Epidermal melanocyte (primary cell): ENCODE measurements at regions not wholly inside any gene's neighbourhood (a gene's known extent, or its start where the extent isn't known, plus 50 kb on each side); places are given as distances from the start of the nearest gene placed in this dataset.

Experiments used
- DNase-seq: peaks from one replicate; pipeline ENCODE4 v3.0.0; 2011; ENCODE audit warnings: low spot score; ENCODE audit not compliant: insufficient read length

DNA sequence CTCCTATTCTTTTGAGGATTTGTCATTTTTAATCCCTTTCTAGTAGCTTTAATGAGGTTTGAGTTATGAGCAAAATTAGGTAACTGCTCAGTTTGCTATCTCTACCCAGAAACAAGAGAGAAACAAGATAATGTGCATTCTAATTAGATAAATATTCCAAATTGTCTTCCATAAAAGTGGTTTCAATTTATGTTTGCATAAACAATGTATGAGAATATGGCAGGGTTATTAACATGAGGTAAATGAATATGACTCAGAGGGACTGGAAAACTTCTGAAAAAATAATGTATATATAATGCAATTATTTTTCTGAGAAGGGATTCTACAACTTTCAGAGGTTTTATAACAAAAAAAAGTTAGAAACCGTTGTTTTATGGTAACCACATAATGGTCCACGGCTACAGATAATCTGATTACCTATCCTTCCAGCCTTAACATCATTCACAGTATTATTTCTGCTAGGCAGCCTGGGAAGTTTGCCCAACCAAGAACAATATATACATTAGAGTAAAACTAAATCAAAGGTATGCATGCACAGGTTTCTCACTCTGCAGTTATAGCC is 101.2 kb downstream of the CRPPA start:
- no peak for DNase-seq

DNA sequence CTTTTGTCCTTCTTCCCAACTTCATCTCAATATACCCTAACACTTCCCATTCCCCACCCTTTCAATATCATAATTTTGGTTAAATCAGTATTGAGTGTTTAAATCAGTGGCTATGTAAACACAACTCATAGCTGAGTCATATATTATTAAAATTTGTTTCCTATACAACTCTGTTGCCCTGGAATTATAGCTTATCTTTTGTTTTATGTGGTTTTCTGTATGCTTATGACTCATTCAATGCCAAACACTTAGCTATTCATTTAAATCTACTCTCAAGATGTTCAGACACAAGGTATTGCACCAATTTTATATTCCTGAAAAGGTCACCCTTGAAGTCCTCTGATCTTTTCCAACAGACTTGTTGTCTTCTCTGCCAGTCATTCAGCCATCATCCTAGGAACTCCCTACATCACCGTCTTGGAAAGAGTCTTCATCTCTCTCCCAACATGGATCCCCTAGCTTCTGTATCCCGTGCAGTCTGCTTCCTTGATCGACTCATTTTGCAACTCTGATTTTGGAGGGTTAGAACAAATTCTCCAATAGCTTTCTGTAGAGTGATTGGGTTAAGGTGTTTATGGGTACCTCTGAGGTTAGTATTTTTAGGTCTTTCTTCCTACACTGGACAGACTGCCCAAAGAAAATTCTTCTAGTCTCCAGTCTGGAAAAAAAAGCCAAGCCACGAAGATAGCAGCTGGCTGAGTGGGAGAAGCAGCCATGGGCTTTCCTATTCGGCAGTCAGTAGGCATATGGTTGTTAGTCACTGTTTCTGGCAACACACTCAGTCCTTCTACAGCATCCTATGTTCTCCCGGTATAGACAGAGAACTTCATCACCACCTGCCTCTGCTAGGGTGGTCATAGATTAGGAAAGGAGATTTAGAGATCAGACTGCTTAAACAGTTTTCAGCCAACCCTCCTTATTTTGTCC is 102.1 kb downstream of the CRPPA start:
- DNase-seq, result no peak

DNA sequence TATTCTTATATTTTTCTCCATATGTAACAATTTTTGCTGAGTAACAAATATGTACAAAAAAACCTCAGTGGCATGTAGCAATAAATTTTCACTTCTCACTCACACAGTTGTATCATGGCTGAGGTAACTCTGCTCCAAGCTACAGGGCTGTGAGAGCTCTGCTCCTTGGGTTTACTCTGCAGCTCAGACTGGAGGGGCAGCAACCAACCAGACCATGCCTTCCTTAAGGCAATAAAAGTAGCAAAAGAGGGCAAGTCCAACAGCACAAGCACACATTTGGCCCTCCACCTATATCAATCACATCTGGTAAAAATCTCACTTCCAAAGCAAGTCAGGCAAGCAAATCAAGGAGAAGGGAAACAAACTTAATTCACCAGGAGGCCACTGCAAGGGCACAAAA is 102.9 kb downstream of the CRPPA start:
- no peak for DNase-seq

DNA sequence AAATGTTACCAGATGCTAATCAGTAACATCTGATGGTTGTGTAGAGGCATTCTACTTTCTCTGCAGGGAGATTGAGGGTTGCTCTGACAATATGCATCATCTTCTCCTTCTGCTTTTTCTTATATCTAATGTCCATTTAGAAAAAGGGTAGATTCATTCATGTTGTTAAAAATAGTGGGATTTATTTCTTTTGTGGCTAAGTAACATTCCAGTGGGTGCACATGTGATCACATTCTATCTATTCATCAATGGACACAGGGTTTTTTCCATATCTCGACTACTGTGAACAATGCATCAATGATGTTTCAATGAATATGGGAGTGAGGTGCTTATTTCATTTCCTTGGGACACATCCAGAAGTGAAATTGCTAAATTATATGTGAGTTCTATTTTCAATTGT is 103.9 kb downstream of the CRPPA start:
- peak; percentile 43 for DNase-seq

DNA sequence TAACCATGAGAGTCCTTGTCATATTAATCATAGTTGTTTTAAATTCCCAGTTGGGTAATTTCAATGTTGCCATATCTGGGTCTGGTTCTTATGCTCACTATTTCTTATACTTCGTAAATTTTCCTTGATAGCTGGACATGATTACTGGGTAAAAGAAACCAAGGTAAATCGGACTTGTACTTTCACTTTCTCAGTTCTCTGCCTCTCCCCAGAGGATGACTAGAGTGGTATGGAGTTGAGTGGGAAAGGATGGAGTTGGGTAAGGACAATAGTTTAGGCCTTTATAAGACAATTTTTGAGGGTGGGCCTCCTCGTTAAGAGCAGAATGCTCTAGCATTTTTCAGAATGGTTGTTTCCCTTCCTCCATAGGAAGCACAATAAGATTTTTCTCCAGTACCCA is 106.1 kb downstream of the CRPPA start:
- no peak for DNase-seq

DNA sequence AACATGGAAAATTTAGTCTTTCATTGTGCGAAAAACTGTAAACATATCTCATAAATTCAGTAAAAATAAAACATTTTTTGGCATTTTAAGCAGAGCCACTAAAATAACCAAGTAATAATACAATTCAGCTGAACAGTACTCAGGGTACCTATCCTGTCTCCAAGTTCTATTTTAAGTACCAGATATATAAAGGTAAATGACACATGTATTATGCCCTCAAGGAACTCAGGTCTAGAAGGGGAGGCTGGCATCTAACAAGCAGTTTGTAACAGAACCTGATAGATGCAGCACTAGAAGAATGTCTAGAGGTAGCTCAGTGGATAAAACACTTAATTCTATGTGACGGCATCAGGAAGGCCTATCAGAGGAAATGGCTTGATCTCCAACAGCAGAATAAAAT is 112.2 kb downstream of the CRPPA start:
- DNase-seq, result no peak

DNA sequence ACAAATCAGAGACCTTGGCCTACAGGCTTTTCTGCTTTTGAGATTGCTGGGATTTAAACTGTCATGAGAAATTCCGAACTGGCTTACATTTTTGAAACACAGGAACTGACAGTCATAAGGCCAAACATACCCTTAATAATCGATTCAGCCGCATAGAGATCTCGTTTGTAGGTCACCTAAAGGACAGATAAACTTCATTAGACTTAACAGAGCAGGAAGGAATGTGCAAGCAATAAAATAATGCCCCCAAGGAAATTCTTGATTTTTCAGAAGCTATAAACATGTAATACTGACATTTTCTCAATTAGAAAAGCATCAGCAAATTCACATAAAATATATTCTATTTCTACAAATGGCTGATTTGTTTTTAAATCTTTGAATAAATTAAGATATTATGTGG is 120.0 kb downstream of the CRPPA start:
- DNase-seq, result no peak

DNA sequence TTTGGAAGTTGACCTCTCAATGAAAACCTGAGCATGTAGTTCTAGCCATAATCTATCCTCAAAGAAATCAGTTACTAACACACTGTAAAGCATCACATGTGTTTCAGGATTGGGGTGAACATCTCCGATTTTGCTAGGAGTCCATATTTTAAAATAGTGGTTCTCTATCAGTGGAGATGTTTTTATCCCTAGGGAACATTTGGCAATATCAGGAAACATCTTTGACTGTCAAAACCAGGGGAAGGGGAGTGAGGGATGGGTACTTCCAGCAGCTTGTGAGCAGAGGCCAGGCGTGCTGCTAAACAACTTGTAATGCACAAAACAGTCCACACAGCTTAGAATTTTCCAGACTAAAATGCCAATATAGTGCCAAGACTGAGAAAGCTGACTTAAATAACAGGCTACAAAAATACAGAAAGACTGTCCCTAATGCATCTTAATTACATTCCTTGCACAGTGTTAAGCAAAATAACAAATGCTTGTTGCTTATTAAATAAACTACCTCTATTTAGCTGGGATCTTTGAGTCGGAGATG is 120.9 kb downstream of the CRPPA start:
- no peak for DNase-seq

DNA sequence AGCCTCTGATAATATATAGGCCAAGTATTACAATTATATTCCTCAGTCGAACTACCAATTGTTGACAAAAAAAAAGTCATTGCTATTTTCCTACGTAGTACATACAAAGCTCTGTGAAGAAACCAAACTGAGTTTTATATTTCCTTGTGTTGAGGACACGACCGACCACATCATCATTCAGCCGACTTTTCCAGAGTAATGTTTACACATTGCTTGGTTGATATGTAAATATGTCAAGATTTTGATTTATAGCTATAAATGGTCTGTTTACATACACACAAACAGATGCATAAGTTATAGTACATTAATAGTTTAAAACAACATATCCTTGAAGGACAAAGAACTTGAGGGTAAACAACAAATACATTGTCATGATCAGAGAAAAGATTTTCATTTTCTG is 121.5 kb downstream of the CRPPA start:
- no peak for DNase-seq

DNA sequence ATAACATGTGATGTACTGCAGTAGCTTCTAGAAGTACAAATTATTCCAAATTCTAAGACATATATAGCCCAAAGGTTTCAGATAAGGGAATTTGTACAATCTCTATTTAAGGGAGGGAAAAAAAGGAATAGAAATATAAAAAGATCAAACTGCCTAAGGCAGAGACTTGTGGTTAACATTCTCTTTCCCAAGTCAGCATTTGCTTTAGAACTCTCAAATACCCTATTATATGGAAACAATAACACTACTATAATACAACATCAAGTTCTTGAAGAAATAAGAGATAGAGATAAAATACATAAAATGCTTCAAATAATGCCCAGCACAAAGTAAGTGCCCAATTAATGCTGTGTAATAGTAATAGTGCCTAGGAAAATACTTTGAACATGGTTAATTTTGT is 123.1 kb downstream of the CRPPA start:
- peak; percentile 62 for DNase-seq

DNA sequence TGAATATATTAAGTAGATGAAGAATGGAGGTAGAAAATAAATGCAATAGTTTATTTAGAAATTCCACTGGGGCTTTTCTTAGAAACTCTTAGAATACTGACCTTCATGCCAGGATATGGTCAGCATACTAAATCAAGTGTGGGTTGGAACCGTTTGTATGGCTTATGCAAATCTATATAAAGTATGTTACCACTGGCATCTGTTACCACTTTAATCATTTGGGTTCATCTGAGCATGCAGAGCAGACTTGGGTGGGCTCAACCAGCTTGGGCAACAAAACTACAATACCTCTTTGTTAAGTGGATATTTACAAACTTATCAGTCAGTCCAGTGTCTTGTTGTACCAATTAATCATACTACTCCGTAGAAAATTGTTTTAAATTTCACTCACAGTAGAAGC is 125.8 kb downstream of the CRPPA start:
- no peak for DNase-seq

DNA sequence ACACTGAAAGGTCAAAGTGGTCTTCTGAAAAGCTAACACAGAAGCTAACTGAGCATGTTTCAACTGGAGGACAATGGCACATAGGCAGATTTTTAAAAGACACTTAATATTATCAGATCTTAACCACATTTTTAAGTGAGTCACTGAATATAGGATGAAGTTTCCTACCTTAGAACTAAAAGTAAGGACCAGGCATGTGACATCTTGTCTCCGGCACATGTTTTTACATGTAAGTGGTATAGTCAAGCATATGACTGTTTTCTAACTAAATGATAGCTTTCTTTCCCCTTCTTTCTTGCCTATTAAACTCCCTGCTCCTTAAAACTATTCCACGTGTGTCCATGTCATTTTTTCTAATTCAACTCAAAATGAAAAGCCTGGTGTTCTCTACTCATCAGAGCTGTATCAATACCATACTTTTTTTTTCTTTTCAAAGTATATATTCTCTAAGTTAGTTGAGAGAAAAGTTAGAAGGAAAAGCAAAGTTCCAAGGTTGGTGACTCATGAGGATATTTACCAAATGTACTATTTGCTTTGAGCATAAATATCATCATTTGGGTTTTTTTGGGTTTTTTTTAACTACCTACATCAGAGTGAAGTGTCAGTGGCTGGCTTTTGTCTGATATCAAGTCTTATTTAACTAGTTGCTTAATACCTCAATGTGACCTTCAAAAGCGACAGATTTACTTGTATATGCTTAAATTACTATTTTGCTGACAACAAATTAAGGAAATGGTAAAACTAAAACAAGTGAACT is 127.5 kb downstream of the CRPPA start:
- no peak for DNase-seq

DNA sequence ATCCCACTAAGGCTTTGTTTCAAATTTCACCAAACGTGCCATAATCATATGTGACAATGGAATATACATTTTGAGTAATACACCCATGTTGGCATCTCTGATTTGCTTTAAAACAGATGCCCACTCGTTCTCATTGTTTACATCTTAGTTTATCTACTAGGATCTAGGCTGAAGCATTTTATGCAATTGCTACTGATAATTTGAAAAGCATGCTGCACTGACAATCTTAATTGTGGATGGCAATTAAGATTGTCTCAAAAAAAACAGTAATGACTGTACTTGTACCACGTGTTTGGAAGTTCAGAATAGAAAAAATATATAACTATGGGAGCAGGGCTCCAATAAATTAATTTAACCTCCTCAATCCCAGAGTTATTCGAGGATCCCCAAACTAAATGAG is 136.8 kb downstream of the CRPPA start:
- DNase-seq, result no peak

DNA sequence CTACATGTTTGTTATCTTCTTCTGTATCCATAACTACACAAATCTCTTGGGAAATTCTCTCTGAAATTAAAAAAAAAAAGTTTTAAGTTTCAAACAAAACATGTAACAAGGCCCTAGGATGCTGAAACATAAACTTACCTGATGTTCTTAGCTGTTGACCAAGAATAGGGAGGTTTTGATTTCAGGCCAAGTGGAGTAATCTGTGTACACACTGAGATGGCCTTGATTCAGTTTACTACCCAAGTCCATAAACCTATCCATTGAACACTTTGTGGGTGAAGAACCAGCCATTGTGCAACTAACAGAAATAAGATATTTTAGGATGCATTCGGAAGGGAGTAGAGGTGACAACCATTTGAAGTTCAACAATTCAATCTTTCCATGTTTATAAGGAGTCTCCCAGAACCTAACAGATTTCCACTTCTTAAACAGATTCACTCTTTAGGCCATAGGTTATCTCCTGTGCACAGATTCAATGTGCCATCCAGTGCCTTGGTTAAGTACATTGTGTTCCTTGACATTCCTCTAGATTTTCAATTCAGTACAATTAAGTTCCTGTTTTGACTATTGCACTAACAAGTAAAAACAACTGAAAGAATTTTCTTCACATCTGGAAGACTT is 143.1 kb downstream of the CRPPA start:
- no peak for DNase-seq

DNA sequence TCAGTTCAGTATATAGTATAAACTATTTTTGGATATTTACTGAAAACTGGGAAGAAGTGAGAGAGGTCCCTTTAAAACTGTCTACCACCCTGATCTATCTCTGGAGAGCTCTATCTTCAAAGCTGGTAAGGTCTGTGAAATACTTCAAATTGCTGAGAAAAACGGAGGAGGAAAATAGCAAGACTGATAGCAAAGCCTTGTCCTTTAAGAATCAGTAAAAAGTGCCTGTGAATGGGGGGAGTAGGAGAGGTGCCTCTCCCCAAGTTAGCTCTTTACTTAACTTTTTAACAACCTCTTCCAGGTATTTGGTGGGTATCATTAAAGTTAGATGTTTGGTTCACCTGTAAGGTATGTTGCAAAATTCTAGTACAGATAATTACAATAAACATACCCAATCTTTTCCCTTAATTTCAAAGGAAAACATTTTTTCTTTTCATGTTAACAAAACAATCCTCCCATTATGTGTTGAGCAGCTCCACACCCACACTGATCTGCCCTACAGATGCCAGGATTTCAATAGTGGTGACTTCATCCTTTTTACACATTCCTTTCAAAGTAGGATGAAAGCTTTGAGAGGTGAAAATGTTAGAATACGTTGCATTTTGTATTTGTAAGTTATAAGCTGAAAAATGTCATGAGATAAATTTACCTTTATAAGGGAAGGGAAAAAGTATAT is 149.2 kb downstream of the CRPPA start:
- no peak for DNase-seq

DNA sequence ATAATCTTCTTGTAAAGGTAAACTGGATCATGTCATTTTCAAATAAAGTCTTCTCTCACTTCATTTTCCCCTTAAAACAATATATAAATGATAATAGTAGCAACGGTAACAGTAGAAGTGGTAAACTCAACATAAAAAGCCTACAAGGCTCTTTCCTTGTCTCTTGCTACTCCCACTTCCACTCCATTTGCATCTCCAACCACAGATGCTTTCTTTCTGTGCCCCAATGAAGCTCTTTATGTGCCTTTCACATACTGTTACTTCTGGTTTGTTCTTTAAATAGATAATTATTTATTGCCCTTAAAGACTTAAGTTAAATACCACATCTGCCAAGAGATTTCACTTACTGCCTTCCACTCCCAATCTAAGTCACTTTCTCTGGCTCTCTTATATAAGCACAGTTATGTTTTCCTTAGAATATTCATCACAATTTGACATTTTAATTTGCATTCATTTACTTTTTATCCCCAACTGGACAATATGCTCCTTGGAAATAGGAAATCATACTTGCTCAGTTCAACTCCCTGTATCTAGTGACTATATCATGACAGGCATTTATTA is 149.9 kb downstream of the CRPPA start:
- DNase-seq, result no peak

DNA sequence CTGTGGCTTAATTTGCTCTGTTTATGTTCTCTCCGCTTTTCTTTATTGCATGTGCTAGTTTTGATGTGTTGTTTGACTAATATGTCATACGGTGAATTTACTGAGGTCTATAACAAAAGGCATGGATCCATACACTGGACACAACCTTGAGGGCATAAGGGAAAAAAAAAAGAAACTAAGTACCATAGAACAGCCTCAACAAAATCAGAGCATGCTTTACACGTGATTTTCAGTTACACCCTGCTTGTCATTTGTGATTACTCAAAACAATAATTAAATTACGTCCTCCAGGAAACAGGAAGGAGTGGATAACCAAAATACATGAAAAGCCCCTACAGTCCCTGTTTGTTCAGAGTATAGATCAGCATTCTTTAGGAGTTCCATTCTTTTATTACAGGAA is 150.5 kb downstream of the CRPPA start:
- DNase-seq, result no peak

DNA sequence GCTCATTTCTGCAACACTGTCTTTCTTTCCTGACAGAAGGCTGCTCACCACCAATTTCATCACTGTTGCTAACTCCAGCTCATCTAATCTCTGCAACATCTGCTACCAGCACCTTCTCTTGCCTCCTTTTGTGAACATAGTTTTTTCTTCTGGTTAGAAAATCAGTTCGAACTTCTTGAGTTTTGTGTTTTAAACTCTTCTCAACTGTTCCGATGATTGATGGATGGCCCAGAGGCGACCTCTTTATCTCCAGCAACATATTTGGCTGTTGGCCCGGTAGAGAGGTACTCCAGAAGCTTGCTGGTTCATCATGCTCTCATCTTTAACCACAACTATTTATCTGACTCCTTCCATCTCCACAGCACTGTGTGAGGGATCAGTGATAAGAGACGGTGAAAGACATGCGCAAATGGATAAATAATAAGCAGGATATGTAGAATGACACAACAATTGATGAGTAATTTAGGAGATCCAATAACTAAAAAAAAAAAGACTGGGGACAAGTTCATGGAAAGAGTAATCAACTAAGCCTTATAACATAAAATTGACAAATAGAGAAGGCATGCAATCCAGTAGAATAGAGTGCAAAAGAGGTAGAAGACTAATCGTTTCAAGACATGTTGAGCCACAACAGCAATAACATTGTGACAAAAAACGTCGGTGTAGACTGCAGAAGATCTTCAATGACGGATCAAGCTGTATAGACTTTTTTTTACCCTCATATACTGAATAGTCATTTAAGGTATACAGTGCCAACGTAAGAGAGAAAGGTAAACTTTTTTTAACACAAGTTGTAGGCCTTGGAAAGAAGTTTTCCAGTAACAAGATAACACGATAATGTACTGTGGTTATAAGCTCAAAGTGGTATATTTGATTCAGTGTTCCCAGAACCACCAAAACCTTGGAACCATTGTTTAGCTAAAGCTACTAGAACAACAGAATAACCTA is 152.2 kb downstream of the CRPPA start:
- no peak for DNase-seq

DNA sequence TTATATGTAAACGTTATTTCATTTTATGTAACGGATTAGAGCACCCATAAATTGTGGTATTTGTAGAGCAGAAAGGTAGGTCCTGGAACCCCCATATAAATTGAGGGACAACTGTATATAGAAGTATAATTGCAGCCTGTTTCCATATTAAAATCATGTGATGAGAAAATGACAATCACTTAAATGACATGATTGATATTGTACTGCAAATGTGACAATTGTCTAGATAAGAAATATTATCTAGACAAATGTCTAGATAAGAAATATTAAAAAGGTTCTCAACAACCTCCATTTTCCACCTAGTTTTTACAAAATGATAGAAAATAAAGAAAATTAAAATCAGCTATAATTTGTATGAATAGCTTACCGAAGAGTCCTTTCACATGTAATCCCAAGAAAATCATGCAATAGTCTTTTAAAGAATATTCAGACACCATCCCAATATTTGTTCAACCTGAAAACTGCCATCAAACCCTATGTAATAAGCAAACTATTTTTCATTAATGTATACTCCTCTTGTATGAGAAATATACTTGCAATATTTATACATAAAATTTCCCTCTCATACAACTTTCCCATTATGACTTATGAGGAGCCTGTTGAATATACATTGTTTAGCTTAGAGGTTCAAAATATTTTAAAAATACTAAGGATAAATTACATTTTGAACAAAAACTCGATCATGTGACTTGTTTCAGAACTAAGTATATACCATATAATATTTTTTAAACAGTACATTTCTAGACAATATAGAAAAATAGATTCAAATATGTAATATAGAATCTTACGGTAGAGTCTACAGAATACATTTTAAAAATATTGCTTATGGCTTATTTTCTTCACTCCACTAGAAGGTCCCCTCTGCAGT is 153.2 kb downstream of the CRPPA start:
- DNase-seq, result no peak
